Erythroblast (primary cell): ENCODE measurements at regions not wholly inside any gene's neighbourhood (a gene's known extent, or its start where the extent isn't known, plus 50 kb on each side); places are given as distances from the start of the nearest gene placed in this dataset.

Experiments
- GATA1 ChIP-seq: IDR thresholded peaks from 2 replicates; pipeline ENCODE4 v1.6.1; 2011; ENCODE audit warnings: low read depth, mild to moderate bottlenecking, control low read depth, low read length, moderate library complexity
- POLR2A ChIP-seq: IDR thresholded peaks from 2 replicates; pipeline ENCODE4 v1.6.1; 2011; ENCODE audit warnings: mild to moderate bottlenecking, low read length

DNA sequence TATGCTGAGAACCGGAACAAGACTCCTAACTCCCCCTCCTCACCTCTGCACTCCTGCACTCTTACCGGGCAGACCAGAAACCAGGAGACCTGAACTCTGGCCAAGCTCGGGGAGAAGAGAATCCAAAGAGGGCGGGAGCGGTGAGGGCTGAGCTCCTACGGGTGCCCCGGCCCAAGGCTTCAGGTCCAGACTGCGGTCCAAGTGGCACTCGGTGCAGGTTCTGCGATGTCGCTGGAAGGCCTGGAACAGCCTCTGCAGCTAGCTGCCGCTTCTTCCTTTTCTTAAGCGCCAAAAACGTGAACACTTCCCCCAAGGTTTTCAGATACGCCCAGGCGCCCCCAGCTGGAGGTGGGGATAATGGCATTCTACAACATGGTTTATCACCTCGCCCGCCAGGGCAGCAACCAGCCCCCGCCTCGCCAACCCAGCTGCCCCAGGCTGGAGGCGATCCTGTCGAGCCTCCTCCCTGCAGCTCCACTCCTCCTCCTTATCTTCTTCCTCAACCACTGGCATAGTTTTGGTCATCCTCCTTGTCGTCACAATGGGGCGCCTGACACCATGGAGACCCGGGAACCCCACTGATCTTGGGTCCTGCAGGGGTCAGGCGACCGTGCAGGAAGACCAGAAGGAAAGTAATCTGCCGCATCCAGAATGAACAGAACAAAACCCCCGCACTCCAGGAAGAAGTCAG lies 1735.9 kb downstream of the TP53TG3F start:
- TF ChIP-seq POLR2A (no peak), GATA1 (no peak)
